ENCODE measurements at regions not wholly inside any gene's neighbourhood (a gene's known extent, or its start where the extent isn't known, plus 50 kb on each side); places are given as distances from the start of the nearest gene placed in this dataset.
"Not testable (repeated sequence)": the region's sequence is repeated elsewhere in the genome, so short reads cannot be mapped to it uniquely, and the experiment has no call there.

GRCh38 chr11:92465410-92465809, 240.8 kb downstream of the FAT3 start:
- not testable (repeated sequence) for TF ChIP-seq CTCF (IDR thresholded peaks at IDR 0.05); ZFX (IDR thresholded peaks at IDR 0.05; ENCODE audit: borderline replicate concordance)
